GM21390 (cell line): ENCODE measurements at regions not wholly inside any gene's neighbourhood (a gene's known extent, or its start where the extent isn't known, plus 50 kb on each side); places are given as distances from the start of the nearest gene placed in this dataset.

Experiments used
- ATAC-seq: cut with Tn5 transposase; IDR thresholded peaks from one replicate; pipeline ENCODE4 v1.9.1; 2021; ENCODE audit not compliant: unreplicated experiment

DNA sequence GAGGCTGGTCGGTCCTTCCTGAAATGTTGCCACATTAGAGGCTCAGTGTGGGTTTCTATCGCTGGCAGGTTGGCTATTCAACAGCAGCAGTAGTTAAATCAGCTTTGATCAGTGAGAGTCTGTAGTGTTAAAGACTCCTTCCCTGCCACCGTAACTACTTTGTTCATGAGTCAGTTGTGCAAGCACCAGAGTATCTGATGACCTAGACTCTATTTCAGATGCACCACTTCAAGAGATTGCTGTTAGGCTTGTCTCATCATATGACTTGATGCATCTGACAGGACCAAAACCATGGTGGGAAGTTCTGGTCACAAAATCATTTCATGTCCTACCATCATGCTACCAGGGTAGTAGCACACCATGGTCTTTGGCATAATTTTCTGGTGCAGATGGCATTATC lies 482.7 kb upstream of the MPDZ start:
- ATAC-seq, result no peak

DNA sequence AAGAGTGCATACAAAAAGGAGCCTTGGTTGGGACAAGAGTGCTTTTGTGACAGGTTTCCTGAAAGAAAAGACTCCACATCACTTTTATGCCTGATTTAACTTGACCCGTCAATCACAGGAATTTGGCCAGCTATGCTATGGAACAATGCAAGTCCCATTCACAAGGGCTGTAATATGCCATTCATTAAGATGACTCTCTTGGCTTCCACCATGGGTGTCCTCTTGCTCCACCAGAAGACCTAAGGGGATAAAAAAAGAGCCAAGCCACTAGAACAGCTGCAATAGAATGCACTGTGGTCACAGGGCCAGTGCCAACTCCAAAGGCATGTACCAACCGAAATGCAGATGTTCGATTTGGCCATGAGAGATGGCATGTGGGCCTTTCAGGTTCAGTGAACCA lies 480.1 kb upstream of the MPDZ start:
- ATAC-seq, result no peak

DNA sequence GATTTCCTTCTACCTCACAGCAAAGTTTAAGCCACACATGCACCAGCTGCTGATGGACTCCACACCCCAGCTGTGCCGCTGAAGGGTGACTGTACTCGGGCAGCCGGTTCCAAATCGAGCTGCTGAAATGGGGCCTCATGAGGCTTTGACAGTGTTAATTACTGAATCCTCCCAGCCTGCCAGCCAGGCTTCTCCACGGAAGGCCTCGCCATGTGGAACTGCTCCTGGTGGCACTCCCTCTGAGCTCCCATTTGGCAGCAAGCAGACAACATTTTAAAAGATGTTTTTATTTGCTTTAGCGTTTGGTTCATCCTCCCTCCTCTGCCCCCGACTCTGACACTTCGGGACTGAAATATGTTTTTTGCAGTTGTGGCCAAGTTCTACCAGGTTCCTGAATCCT lies 479.4 kb upstream of the MPDZ start:
- ATAC-seq, result no peak

DNA sequence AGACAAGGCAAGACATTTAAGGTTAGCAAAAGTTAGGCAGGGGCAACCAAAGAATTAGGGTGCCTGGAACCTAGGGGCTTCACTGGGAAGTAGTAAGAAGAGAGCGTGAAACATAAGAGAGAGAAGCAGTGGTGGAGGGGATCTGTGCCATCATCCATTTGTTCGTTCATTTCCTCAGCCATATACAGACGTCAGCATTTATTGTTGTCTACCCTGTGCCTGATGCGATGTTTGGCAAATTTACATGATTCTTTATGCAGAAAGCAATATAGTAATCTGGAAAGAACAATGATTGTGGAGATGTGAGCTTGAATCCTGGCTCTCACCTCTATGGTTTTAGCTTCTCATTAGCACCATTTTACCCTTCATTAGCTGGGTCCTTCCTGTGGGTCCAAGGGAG lies 477.5 kb upstream of the MPDZ start:
- ATAC-seq, result no peak

DNA sequence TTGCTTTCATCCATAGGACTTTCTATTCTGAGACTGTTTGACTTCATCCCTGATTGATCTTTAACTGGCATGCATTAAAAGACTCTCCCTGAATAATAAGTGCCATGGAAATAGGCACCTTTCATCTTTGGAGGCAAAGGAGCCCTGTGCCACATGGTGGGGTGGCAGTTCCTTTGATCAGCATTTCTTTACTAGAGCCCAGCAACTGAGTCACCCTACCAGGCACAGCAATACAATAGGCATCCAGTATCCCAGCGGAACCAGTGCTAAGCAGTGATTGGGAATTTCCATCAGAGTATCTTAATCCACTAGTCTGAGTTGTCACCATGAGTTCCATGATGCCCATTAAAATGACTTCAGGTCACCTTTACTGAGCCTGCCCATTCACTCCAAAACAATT lies 476.1 kb upstream of the MPDZ start:
- ATAC-seq, result no peak

DNA sequence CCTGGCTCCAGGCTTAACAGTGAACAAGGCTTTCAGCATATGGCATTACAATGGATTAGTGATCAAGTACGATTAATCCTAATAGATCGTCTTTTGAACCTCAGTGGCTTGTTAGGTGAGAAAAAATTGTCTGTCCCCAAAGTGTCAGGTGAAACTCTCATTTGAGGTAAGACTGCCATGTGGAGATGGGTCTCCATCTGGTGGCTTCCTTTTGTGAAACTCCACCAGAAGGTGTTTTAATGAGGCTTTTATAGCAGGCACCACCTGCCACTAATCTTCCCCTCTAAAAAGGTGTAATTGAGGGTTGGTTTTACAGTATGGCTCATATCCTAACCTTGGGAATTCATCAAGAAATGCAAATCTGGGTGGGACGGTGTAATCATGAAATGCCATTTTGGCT lies 471.1 kb upstream of the MPDZ start:
- no peak for ATAC-seq

DNA sequence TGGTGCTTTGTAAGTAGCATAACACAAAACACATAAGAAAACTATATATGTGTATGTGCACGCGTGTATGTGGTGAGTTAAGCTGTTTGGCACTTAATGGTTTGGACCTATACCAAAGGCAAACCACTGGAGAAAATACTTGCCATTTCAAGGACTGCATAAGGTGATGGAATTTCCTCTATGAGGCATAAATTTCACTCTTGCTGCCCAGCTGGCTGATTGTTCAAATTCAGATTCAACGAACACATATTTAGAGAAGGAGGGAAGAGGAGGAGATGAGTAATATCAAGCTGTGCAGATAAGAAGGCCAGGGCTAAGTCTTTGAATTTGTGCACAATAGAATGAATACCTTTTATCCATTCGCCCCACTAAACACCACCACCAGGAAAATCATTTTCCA lies 470.6 kb upstream of the MPDZ start:
- no peak for ATAC-seq

DNA sequence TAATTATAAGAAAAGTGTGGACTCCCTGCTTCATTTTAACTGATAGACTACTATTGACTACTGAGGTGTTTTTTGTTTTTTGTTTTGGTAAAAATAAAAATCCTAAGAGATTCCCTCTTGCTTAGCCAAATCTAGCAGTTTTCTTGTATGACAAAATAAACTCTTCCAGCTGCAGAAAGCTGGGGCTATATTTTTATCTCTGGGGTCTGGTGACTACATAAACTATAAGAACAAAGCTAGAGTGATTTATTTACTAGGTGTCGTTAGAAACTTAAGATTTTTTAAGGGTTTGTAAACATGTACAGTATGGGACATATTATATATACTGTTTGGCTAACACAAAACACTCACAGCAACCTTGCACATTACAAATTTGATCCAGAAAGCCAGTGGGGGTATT lies 467.4 kb upstream of the MPDZ start:
- no peak for ATAC-seq

DNA sequence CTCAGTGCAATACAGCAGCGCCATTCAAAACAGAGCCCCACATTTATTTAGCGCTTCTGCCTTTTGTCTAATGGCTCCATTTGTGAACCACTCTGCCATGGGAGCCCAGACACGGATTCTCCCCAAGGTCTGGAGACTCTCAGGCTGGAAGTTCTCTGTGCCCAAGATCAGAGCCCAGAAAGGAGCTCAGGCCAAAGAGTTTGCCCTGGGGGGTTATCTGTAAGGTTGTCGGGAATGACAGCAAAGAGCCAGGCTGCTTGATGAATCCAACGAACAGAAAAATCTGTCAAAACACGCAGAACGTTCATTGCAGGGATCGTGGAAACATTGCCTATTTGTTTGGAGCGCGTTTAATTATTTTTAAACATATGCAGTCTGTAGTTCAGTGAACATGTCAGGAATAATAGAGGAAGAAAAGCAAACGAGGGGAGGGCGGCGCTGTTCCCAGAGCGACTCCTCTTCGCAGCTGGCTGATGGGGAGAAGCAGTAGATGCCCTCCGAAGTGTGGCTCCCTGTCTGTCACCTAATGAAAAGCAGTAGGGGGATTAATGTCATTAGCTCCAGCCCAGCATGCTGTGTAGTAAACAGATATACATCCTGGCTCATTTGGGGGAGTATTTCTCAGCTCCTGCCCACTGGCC lies 464.9 kb upstream of the MPDZ start:
- ATAC-seq, result no peak

DNA sequence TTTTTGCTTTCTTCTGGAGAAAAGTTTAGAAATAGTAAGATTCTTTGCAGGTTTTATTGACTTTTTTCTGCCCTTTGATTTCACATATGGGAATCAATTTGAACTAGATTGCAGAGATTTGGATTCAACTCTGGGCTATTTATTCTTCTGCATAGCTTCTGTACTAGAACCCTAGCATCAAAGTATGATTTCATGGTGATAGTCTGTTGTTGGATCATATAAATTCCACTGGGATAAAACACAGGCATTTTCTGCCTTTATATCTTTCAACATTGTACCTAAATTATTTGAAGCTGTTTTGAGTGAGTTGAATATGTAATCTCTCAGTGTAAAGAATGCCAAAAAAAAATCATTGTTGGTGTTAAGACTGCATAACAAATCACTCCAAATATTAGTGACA lies 458.4 kb upstream of the MPDZ start:
- no peak for ATAC-seq

DNA sequence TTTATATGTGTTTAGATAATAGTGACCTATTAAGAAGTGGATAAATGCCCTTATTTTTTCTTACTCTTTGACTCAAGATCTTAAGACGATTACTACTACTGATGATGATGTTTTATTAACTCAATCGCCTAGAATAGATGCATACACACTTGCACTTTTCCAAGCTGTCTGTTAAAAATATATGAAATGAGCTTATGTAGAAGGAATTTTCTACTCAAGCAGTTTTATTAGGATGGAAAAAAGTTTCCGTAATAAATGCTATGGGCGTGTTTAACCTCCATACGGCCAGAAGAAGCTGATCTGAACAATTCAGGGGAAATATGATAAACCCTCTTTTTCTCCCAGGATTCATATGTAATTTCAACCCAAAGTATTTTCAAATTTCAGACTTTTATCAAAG lies 455.7 kb upstream of the MPDZ start:
- no peak for ATAC-seq

DNA sequence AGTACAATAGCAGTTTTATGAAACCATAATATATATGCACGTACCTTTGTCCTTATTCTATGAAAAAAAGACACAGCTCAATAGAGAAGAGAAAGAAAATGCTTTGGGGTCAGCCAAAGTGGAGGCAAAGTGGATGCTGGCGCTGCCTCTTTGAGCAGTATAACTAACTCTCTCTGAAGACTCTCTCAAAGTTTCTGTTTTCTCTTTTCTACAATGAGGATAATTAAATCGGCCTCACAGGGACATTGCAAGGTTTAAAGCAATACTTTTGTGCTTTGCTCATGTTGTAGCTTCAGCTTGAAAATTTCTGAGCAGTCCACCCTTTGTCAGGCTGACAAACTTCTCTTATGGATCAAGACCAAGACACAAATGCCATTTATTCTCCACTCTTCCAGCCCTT lies 455.1 kb upstream of the MPDZ start:
- ATAC-seq, result no peak

DNA sequence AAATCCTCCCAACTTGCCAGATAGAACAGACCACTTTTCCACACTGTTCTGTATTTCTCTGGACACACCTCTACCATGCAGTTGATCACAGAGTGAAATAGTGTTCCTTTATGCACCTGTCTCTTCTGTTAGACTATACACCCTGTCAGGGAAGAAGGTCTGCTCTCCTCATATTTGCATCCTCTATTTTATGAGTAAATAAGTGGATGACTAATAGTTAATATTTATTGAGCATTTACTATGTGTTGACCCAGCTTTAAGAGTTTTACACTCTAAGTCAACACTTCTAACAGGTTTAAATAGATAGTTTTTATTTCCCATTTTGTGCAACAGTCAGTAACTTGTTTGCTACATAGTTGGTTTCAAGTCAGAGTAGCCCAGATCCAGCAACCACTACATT lies 452.8 kb upstream of the MPDZ start:
- no peak for ATAC-seq

DNA sequence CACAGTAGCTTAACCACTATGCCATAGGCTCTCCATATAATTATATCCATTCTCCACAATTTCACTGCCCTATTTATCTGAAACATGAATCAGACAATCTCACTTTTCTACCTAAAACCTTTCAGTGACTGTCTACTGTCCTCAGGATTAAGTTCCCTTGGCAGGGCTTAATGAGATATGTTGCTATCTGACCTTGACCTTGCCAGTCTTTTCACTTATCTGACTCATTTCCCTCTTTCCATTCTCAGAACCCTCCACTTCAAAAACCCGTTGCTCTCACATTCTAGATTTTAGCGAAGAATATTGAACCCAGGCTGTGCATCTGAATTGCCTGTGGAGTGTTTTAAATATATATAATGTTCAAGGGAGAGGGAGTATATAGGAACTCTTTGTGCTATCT lies 452.1 kb upstream of the MPDZ start:
- ATAC-seq, result no peak

DNA sequence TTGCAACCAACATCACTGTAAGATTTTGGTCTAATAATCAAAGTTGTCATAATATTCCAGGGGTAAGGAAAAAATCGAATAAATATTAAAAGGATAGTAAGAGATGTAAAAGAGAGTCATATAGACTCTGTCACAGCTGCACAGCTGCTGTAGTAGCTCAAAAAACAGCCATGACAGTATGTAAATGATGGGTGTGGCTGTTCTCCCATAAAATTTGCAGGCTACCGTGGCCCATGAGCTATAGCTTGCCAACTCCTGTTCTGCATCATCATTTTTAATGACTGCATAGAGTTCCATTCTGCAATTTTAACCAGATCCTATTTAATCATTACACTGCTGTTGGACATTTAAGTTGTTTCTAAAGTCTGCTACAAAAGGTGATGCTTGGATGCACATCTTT lies 450.5 kb upstream of the MPDZ start:
- ATAC-seq, result no peak

DNA sequence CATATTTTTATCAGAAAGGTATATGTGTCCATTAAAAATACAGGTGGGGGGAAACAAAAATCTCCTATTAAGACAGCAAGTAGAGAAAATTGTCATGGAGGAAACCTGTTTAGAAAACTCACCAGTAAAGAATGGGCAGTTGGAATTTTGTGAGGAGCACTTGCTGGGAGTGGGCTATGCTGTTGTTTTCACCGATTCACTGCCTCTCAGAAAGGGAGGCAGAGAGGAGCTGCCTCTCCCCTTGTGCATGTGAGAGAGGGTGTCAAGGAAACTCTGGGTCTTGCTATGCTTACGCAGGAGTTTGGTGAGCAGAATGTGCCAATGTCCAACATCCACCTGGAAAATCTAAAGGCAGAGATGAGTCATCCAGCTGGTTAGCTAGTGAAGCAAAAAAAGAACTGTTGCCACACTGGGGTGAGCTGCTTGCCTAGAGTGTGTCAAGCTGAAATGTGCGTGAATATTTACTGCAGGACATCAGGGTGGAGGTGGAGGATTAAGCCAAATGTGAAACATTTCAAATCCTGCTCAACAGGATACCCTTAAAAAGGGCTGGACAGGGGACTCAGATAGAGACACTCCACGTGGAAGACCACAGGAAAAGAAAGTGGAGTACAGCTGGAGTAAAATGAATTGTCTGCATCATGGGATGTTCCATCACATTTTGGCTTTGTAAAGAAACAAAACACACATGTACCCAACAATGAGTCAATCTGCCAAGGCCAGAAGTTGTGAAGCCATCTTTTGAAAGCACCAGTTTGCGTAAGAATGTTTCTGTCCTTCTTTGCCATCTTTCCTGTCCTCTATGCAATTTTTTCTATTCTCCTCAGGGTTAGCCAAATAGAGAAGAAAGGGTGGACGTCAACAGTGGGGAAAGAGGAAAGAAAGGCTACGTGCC lies 449.7 kb upstream of the MPDZ start:
- no peak for ATAC-seq

DNA sequence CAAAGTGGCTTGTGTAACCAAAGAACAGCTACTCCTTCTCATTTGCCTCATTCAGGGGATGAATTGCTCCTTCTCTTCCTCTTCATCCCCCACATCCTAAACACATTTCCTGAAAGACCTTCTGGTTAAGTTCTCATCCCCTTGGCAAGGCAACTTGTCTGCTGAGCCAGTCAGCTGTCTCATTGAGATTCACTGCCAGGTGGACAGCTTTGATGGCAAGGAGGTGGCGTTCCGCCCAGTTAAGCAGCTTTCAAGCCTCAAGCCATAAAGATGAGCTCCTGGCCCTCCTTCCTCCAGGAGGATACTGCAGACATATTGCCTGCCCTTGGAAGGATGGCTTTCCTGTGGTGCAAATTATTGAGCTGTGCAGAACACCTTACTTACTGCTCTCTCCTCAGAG lies 448.6 kb upstream of the MPDZ start:
- no peak for ATAC-seq

DNA sequence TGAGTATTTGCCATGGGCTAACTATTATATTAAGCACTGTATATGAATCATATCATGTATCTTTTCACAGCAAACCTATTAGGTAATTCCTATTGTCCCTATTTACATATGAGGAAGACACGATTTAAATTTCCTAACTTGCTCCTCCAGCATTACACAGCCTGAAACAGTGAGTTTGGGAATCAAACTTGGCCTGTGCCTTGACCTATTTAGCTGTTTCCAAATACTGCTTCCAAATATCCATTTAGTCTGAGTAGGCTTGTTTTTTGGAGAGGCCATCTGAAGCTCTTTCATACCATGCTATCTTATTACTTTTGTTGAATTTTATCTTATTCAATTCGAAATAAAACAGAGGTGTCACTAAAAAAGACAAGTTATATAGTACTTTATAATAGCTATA lies 447.3 kb upstream of the MPDZ start:
- ATAC-seq, result no peak

DNA sequence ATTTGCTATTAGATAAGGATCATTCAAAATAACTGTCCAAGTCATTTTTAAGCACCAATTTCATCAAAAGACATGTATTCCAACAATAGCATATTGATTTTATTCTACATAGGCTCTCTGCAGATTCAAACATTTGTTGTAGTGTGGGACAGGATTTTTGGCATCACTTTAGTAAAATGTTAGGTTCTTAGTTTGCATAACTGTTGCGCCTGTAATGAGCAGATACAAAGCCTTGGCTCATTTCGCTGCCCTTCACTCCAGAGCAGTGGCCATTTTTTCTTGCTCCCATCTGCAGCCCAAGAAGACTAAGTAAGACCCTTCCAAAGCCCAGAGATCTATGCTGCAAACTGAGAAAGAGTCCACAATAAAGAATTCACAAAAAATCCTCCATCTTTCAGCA lies 446.0 kb upstream of the MPDZ start:
- ATAC-seq, result no peak

DNA sequence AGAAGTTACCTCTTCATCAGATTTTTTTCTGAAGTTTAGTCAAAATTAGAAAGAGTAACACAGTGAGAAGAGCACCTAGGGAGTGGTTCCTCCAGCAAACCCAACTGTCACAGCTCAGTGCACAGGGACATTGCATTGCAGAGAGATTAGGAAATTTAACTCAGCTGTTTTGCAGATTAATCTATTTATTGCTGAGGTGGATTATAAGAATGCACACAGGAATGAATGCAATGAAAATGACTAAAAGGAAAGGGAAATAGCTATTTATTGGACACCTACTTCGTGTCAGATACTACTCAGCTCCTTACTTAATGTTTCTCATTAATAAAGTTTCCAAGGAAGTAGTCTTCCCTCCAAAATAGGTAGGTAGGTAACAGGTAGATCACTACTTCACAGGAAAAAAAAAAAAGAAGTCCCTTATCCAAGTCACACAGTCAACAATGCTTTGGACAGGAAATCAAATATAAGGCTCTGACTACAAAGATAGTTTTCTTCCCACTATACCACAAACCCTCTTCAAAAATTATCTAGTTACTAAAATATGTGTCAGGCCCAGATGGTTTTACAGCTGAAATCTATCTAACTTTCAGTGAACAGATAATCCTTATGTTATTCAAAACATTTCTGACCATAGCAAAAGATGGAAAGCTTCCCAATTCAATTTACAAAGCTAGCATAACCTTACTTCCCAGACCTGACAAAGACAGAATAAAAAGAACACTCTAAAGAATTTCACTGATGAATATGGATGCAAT lies 442.2 kb upstream of the MPDZ start:
- no peak for ATAC-seq

DNA sequence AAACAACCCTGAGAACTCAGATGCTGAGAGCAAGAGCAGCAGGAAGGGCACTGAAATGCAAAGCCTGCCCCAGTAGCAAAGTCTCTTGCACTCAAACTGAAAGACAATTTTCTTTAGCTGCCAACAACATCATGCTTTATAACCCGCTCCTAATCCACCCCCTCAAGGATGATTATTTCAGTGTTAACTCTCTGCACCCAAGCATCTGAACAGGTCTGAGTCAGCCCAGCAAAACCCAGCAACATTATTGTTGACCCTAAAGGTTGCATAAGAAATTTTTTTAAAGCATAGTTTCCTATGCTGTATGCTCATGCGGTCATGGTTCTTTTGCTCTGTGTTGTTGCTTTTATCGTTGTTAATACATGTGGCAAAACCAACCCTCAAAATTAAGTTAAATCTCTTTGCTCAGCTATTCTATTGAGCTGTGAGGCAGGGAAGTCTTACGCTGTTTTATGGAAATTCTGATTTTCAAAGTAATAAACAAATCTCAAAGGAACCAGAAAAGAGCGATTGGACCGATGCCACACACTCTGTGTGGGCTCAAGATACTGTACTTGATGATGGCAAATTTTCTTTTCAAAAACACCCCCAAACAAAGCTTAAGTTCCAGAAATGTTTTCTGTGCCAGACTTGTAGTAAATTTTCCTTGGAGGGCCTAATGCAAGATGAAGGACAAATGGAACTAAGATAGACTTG lies 440.6 kb upstream of the MPDZ start:
- ATAC-seq, result no peak
